ENCODE measurements at regions not wholly inside any gene's neighbourhood (a gene's known extent, or its start where the extent isn't known, plus 50 kb on each side); places are given as distances from the start of the nearest gene placed in this dataset.

GRCh38 chr2:145199042-145199441 lies 679.1 kb upstream of the ZEB2 start:
- TF ChIP-seq CTCF (IDR thresholded peaks at IDR 0.05) (no peak), EZH2 (IDR thresholded peaks at IDR 0.05; ENCODE audit: borderline replicate concordance, insufficient read depth, low read depth, low read length, poor library complexity, severe bottlenecking) (no peak)
